ENCODE measurements at regions not wholly inside any gene's neighbourhood (a gene's known extent, or its start where the extent isn't known, plus 50 kb on each side); places are given as distances from the start of the nearest gene placed in this dataset.

- ATAC-seq: no peak
- H3K4me3 ChIP-seq: no peak overlapping the region
- H3K9me3 ChIP-seq: no peaks in the 10 kb centered on the region
- H3K36me3 ChIP-seq (ENCODE audit: low read depth): no peaks in the 10 kb centered on the region
- no peak for TF ChIP-seq CTCF (IDR thresholded peaks at IDR 0.05)
- no peaks in the 10 kb centered on the region for H3K4me1 ChIP-seq (ENCODE audit: low read depth)
- intact Hi-C loops (cut with DNase I, micrococcal nuclease): no loop called here
- DNase-seq: no peak
Observed at GRCh38 chrX:42603016-42603415, 174.9 kb downstream of the PPP1R2C start.

GRCh38 chrX:42602566-42602965, 175.4 kb downstream of the PPP1R2C start:
- TF ChIP-seq CTCF (IDR thresholded peaks at IDR 0.05): no peak
- no peak for DNase-seq
- no peak for ATAC-seq
- Histone ChIP-seq H3K4me3 (no peak overlapping the region), H3K9me3 (no peaks in the 10 kb centered on the region), H3K4me1 (ENCODE audit: low read depth) (no peaks in the 10 kb centered on the region), H3K36me3 (ENCODE audit: low read depth) (no peaks in the 10 kb centered on the region)
- intact Hi-C loops (cut with DNase I, micrococcal nuclease): no loop called here

GRCh38 chrX:42602136-42602535, 175.8 kb downstream of the PPP1R2C start:
- DNase-seq: no peak
- Histone ChIP-seq H3K36me3 (ENCODE audit: low read depth) (no peaks in the 10 kb centered on the region), H3K4me1 (ENCODE audit: low read depth) (no peaks in the 10 kb centered on the region), H3K4me3 (no peak overlapping the region), H3K9me3 (no peaks in the 10 kb centered on the region)
- no peak for ATAC-seq
- no peak for TF ChIP-seq CTCF (IDR thresholded peaks at IDR 0.05)
- intact Hi-C loops (cut with DNase I, micrococcal nuclease): no loop called here

GRCh38 chrX:42597481-42597880, 180.5 kb downstream of the PPP1R2C start:
- no peak for ATAC-seq

GRCh38 chrX:42585842-42586621, 191.9 kb downstream of the PPP1R2C start:
- DNase-seq (no peak), ATAC-seq (no peak)
- intact Hi-C loops (cut with DNase I, micrococcal nuclease): no loop called here
- TF ChIP-seq CTCF (IDR thresholded peaks at IDR 0.05): no peak
- no peaks in the 10 kb centered on the region for H3K4me1 ChIP-seq (ENCODE audit: low read depth)
- H3K4me3 ChIP-seq: no peak overlapping the region
- no peaks in the 10 kb centered on the region for H3K9me3 ChIP-seq
- no peaks in the 10 kb centered on the region for H3K36me3 ChIP-seq (ENCODE audit: low read depth)

More at GRCh38 chrX:42597481-42597880, 180.5 kb downstream of the PPP1R2C start:
- TF ChIP-seq CTCF (IDR thresholded peaks at IDR 0.05): no peak
- H3K4me3 ChIP-seq: no peak overlapping the region
- intact Hi-C loops (cut with DNase I, micrococcal nuclease): no loop called here
- no peak for DNase-seq
- H3K4me1 ChIP-seq (ENCODE audit: low read depth): no peaks in the 10 kb centered on the region
- no peaks in the 10 kb centered on the region for H3K9me3 ChIP-seq
- no peaks in the 10 kb centered on the region for H3K36me3 ChIP-seq (ENCODE audit: low read depth)

Measured in mucosa of descending colon (tissue), 3 donors.